Body of pancreas (tissue), 4 donors: ENCODE measurements at regions not wholly inside any gene's neighbourhood (a gene's known extent, or its start where the extent isn't known, plus 50 kb on each side); places are given as distances from the start of the nearest gene placed in this dataset.
"Not testable (repeated sequence)": the region's sequence is repeated elsewhere in the genome, so short reads cannot be mapped to it uniquely, and the experiment has no call there.

Source experiments
- ATAC-seq: fragments of 150-250 bp; one replicate; pipeline ENCODE4 v1.9.1; 2016
- DNase-seq, 4 donors: peaks; one replicate each; pipeline ENCODE4 v3.0.0-alpha.2; 2019
- H3K27ac ChIP-seq, 4 donors: fragments of 200-600 bp; sonication (generic); 1 replicate in 3 of 4; 2 replicates in 1 of 4; pipeline versions ENCODE4 v1.5.1 to v1.6.1; 2016 to 2019; ENCODE audit warnings: mild to moderate bottlenecking in 1 of 4, mixed read lengths in 1 of 4, moderate library complexity in 1 of 4
- H3K27me3 ChIP-seq, 2 donors: fragments of 200-600 bp; sonication (generic); one replicate each; pipeline ENCODE4 v1.6.0; 2016; ENCODE audit warnings: mild to moderate bottlenecking in 1 of 2
- H3K36me3 ChIP-seq, 2 donors: fragments of 200-600 bp; sonication (generic); replicated peaks in 1 of 2; 2 replicates each; pipeline ENCODE4 v1.5.1; 2016; ENCODE audit warnings: low read depth in 2 of 2; ENCODE audit not compliant: insufficient read depth in 1 of 2
- H3K4me1 ChIP-seq: fragments of 200-600 bp; sonication (generic); one replicate; pipeline ENCODE4 v1.6.0; 2016
- H3K4me3 ChIP-seq, 2 donors: fragments of 200-600 bp; sonication (generic); 1 replicate in 1 of 2; 2 replicates in 1 of 2; pipeline ENCODE4 v1.5.1; 2016 to 2019
- H3K9me3 ChIP-seq, 3 donors: fragments of 200-600 bp; sonication (generic); 1 replicate in 2 of 3; 2 replicates in 1 of 3; pipeline ENCODE4 v1.5.1; 2016
- CTCF ChIP-seq, 7 experiments: fragments of 450-650 bp in 4 of 7; fragments of 200-600 bp in 3 of 7; sonication (generic) in 3 of 7; IDR thresholded peaks; one replicate each; pipeline ENCODE4 v1.5.1; 2016 to 2019; ENCODE audit warnings: antibody characterized with exemption in 7 of 7
- POLR2A ChIP-seq, 3 donors: fragments of 450-650 bp; IDR thresholded peaks; one replicate each; pipeline ENCODE4 v1.6.1; 2016; ENCODE audit warnings: antibody characterized with exemption in 3 of 3, mild to moderate bottlenecking in 2 of 3
- WGBS, 2 donors: methylation state at CpG; one replicate each; pipeline ENCODE4 v1.1.5; 2017; 5-methylcytosine and 5-hydroxymethylcytosine counted together
- intact Hi-C: fragments of 100-400 bp; cut with DNase I; formaldehyde crosslinking; loops from one replicate; pipeline ENCODE4 v1.15.1; 2023

GRCh38 chr15:70579766-70580165 is 183.6 kb downstream of the UACA start:
- Histone ChIP-seq H3K4me3 (no peak overlapping the region), H3K4me1 (peaks cover under 1% of the 10 kb centered on the region), H3K27ac (no peak overlapping the region), H3K9me3 (no peaks in the 10 kb centered on the region), H3K27me3 (no peaks in the 10 kb centered on the region), H3K36me3 (no peaks in the 10 kb centered on the region)
- TF ChIP-seq CTCF (IDR thresholded peaks at IDR 0.05) (no peak), POLR2A (IDR thresholded peaks at IDR 0.05) (no peak)
- intact Hi-C loops: no loop called here
- ATAC-seq (no peak), DNase-seq (no peak)
- 47 to 56% methylated on average over 3 of the region's 3 CpGs for WGBS, 2 donors

GRCh38 chr15:70578196-70578595 is 185.2 kb downstream of the UACA start:
- no peak overlapping the region for H3K4me3 ChIP-seq
- no peak overlapping the region for H3K27ac ChIP-seq
- no peaks in the 10 kb centered on the region for H3K9me3 ChIP-seq
- WGBS, 2 donors: 63 to 81% methylated on average over 3 to 10 of the region's 10 CpGs
- H3K36me3 ChIP-seq: no peaks in the 10 kb centered on the region
- ATAC-seq (no peak), DNase-seq (no peak)
- H3K4me1 ChIP-seq: no peaks in the 10 kb centered on the region
- TF ChIP-seq CTCF (IDR thresholded peaks at IDR 0.05) (no peak), POLR2A (IDR thresholded peaks at IDR 0.05) (no peak)
- intact Hi-C loops: no loop called here
- no peaks in the 10 kb centered on the region for H3K27me3 ChIP-seq

GRCh38 chr15:70576696-70577095 is 186.7 kb downstream of the UACA start:
- no peaks in the 10 kb centered on the region for H3K36me3 ChIP-seq
- no peaks in the 10 kb centered on the region for H3K9me3 ChIP-seq
- no peak overlapping the region for H3K4me3 ChIP-seq
- no peak for ATAC-seq
- intact Hi-C loops: no loop called here
- no peaks in the 10 kb centered on the region for H3K27me3 ChIP-seq
- TF ChIP-seq CTCF (IDR thresholded peaks at IDR 0.05): no peak
- WGBS, 2 donors: 38 to 46% methylated on average over 4 of the region's 4 CpGs
- no peaks in the 10 kb centered on the region for H3K4me1 ChIP-seq
- no peak for DNase-seq
- H3K27ac ChIP-seq: no peak overlapping the region

- no peaks in the 10 kb centered on the region for H3K4me1 ChIP-seq
- no peaks in the 10 kb centered on the region for H3K36me3 ChIP-seq
- H3K4me3 ChIP-seq: no peak overlapping the region
- H3K9me3 ChIP-seq: no peaks in the 10 kb centered on the region
- 64 to 65% methylated on average over 3 of the region's 3 CpGs for WGBS, 2 donors
- TF ChIP-seq CTCF (IDR thresholded peaks at IDR 0.05) (no peak), POLR2A (IDR thresholded peaks at IDR 0.05) (no peak)
- ATAC-seq (no peak), DNase-seq (no peak)
- no peak overlapping the region for H3K27ac ChIP-seq
- intact Hi-C loops: no loop called here
- H3K27me3 ChIP-seq: no peaks in the 10 kb centered on the region
Observed at GRCh38 chr15:70576276-70576675, 187.1 kb downstream of the UACA start.

GRCh38 chr15:70575231-70576226 is 187.8 kb downstream of the UACA start:
- ATAC-seq: no peak
- no peak for TF ChIP-seq CTCF (IDR thresholded peaks at IDR 0.05)
- TF ChIP-seq POLR2A (IDR thresholded peaks at IDR 0.05): no peak
- Histone ChIP-seq H3K27me3 (no peaks in the 10 kb centered on the region), H3K9me3 (no peaks in the 10 kb centered on the region), H3K27ac (no peak overlapping the region), H3K4me3 (no peak overlapping the region), H3K4me1 (no peaks in the 10 kb centered on the region), H3K36me3 (no peaks in the 10 kb centered on the region)
- no peak for DNase-seq
- intact Hi-C loops: no loop called here
- 46 to 56% methylated on average over 16 of the region's 16 CpGs for WGBS, 2 donors

GRCh38 chr15:70574325-70574724 is 189.0 kb downstream of the UACA start:
- H3K4me3 ChIP-seq, intact Hi-C loops, H3K27ac ChIP-seq, DNase-seq, H3K9me3 ChIP-seq, H3K36me3 ChIP-seq, H3K4me1 ChIP-seq, ATAC-seq, H3K27me3 ChIP-seq: not testable (repeated sequence)
- WGBS, 2 donors: 69 to 74% methylated on average over 3 of the region's 3 CpGs
